Urinary bladder (tissue), 3 donors: ENCODE measurements at regions not wholly inside any gene's neighbourhood (a gene's known extent, or its start where the extent isn't known, plus 50 kb on each side); places are given as distances from the start of the nearest gene placed in this dataset.
"Not testable (repeated sequence)": the region's sequence is repeated elsewhere in the genome, so short reads cannot be mapped to it uniquely, and the experiment has no call there.

Experiments used
- DNase-seq: peaks from one replicate; pipeline ENCODE4 v3.0.0-alpha.2; 2015; ENCODE audit errors: extremely low spot score
- H3K27ac ChIP-seq: one replicate; pipeline ENCODE4 v1.5.1; 2013; ENCODE audit warnings: low read depth, mild to moderate bottlenecking, moderate library complexity
- H3K36me3 ChIP-seq: one replicate; pipeline ENCODE4 v1.6.1; 2013; ENCODE audit warnings: mild to moderate bottlenecking, moderate library complexity; ENCODE audit not compliant: insufficient read depth
- H3K4me1 ChIP-seq: one replicate; pipeline ENCODE4 v1.6.1; 2013; ENCODE audit warnings: mild to moderate bottlenecking, moderate library complexity; ENCODE audit not compliant: insufficient read depth
- H3K4me3 ChIP-seq: one replicate; pipeline ENCODE4 v1.5.1; 2013; ENCODE audit warnings: low read depth, low read length
- WGBS: extraction: QIAGEN DNeasy Blood & Tissue Kit; methylation state at CpG from one replicate; pipeline ENCODE4 v1.1.7; 2013; 5-methylcytosine and 5-hydroxymethylcytosine counted together
- donor health status: healthy with polysubstance abuse.
- donor health status: healthy.

DNA sequence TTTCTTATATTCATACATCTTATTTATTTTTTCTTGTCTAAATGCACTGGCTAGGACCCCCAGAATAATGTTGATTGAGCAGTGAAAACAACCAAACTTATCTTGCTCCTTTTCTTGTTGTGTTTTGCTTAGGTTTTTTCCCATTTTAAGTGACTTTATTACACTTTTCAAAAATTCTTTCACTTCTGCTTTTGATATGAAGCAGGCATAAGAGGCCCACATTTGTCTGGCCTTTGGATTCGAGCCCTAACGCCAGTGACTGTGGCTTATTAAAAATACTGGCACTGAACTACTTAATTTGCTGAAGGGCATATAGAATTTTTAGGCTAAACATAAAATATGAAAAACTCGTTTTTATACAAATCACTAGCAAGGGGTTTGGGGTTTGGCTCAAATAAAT is 197.0 kb downstream of the ASB9 start:
- H3K27ac ChIP-seq = no peak overlapping the region
- H3K4me3 ChIP-seq = no peak overlapping the region
- WGBS = 79% methylated on average over 3 of the region's 3 CpGs
- no peak for DNase-seq
- H3K36me3 ChIP-seq = no peaks in the 10 kb centered on the region
- H3K4me1 ChIP-seq = no peaks in the 10 kb centered on the region

DNA sequence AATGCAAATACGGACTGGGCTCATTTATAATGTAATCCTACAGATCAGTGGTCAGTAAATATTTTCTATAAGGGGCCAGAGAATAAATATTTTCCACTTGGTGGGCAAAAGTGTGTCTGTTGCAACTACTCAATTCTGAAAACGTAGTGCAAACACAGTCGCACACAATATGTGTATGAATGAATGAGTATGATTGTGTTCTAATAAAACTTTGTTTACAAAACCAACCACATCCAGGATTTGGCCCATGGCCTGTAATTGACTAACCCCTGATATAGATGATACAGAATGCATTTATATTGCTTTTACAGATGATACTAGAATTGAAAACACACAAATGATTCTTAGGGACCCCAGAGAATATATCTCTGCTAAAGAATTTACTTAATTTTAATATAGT is 197.6 kb downstream of the ASB9 start:
- H3K4me3 ChIP-seq = no peak overlapping the region

DNA sequence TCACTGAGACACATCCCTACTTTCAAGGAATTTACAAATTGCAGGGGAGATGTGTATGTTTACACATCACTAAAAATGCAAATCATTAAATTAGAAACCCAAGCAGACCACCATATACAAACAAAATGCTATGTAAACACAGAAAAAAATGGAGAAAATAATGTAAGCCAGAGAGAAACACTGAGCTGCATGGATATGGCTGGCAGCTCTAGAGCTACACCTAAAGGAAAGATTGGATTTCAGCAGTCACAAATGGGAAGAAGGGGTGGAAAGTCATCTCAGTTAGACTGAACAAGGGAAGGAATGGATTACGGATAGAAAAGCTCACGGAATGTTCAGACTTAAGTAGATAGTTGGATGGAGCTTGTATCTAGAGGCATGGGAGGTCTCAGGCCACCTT is 186.3 kb downstream of the MOSPD2 start:
- DNase-seq = no peak
- Histone ChIP-seq H3K4me3 (no peak overlapping the region), H3K4me1 (no peaks in the 10 kb centered on the region), H3K27ac (no peak overlapping the region), H3K36me3 (no peaks in the 10 kb centered on the region)
- 46% methylated on average over 2 of the region's 2 CpGs for WGBS

More for the DNA sequence above, 197.6 kb downstream of the ASB9 start:
- no peaks in the 10 kb centered on the region for H3K36me3 ChIP-seq
- no peak for DNase-seq
- H3K27ac ChIP-seq = no peak overlapping the region
- 47% methylated on average over 3 of the region's 3 CpGs for WGBS
- no peaks in the 10 kb centered on the region for H3K4me1 ChIP-seq

DNA sequence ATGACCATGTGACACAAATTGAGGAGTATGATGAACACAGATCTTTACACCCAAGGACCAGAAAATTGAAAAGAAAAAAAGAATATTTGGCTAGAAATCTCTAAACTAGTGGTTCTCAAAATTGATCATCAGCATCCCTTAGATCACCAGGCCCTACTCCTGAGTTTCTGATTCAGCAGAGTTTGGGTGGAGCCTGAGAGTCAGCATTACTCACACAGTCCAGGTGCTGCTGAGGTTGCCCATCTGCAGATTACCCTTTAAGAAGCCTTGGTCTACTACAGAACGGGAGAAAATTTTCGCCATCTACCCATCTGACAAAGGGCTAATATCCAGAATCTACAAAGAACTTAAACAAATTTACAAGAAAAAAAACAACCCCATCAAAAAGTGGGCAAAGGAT is 182.8 kb downstream of the MOSPD2 start:
- no peak for DNase-seq
- WGBS = 90% methylated on average over 2 of the region's 2 CpGs
- Histone ChIP-seq H3K4me3 (no peak overlapping the region), H3K27ac (no peak overlapping the region), H3K4me1 (no peaks in the 10 kb centered on the region), H3K36me3 (no peaks in the 10 kb centered on the region)

DNA sequence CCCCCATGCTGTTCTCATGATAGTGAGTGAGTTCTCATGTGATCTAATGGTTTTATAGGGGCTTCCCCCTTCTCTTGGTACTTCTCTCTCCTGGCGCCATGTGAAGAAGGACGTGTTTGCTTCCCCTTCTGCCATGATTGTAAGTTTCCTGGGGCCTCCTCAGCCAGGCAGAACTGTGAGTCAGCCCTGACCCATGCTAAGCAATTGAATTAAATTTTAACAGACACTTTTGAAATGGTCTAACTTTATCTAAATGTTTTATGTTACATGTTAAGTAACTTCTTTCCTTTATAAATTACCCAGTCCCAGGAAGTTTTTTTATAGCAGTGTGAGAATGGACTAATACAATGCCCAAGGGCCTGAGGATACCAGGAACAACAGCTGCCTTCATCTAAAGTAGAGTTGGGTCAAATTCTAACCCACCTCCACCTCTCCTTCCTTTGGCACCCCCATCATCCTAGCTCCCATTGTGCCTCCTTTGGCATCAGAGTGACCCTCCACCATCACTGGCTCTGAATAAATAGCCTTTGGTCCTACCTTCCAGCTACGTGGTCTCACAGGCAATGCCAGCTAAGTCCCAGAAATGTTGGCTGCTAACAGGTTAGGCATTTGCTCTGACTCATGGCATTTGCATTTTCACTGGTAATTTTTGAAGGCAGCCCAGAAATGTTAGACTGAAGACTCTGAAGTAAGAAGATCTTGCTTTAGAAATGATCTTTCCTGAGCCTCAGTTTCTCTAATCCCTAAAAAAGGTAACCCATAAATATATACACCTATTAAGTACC is 182.1 kb downstream of the MOSPD2 start:
- Histone ChIP-seq H3K27ac (no peak overlapping the region), H3K4me1 (no peaks in the 10 kb centered on the region), H3K4me3 (no peak overlapping the region), H3K36me3 (no peaks in the 10 kb centered on the region)
- DNase-seq = no peak
- whole genome bisulfite sequencing = 85% methylated on average over 3 of the region's 3 CpGs

DNA sequence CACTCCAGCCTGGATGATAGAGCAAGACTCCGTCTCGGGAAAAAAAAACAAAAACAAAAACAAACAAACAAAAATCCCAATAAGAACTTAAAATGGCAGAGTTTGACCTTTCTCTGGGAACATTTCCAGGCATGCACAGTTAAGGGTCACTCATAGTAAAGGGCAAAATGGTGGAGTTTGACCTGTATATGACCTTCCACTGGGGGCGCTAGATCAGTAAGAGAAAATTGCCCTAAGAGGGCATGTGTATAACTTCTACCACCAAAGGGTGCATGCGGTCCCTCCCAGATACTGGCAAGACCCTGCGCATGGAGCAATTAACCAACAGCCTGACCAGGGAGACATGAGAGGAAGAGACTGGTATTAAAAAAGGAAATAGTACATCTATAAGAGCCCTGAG is 177.2 kb downstream of the MOSPD2 start:
- no peak for DNase-seq
- Histone ChIP-seq H3K4me3 (no peak overlapping the region), H3K4me1 (no peaks in the 10 kb centered on the region), H3K27ac (no peak overlapping the region), H3K36me3 (no peaks in the 10 kb centered on the region)
- WGBS = 90% methylated on average over 5 of the region's 5 CpGs

DNA sequence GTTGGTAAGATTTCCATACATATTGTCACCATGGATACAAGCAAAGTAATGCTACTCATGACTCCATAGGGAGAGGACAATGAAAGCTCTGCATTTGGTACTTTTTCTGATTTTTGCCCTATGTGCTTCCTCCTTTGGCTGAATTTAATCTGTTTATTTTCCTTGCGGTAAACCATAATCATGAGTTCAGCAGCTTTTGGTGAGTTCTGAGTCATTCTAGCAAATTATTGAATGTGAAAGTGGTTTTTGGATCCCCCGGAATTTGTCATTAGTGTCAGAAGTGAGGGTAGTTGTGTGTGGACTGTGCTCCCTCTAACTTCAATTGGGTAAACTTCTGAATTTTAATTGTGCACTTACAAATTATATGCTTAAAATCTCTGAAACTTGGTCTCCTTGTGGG is 170.3 kb downstream of the MOSPD2 start:
- 48% methylated on average over 2 of the region's 2 CpGs for WGBS
- Histone ChIP-seq H3K4me1 (no peaks in the 10 kb centered on the region), H3K27ac (no peak overlapping the region), H3K4me3 (no peak overlapping the region), H3K36me3 (no peaks in the 10 kb centered on the region)
- no peak for DNase-seq

DNA sequence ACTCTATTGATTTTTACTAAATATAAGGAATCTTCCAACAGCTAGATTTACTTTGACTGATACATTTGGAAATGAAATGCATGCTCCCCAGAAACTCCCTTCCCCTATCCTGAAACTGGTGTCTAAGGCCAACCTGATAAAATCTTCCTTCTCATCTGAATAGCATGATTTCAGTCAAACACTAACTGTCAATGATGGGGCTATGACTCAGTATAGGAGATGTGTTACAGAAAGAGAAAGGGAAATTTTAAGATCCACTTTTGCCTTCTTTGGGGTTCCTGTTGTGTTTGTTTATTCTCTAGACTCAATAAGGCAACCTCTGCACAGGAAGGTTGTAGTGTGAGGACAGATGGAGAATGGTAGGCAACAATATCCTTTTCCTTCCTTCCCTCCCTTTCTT is 160.7 kb downstream of the MOSPD2 start:
- no peak for DNase-seq
- no peaks in the 10 kb centered on the region for H3K36me3 ChIP-seq
- H3K4me1 ChIP-seq = no peaks in the 10 kb centered on the region
- no peak overlapping the region for H3K4me3 ChIP-seq
- no peak overlapping the region for H3K27ac ChIP-seq

DNA sequence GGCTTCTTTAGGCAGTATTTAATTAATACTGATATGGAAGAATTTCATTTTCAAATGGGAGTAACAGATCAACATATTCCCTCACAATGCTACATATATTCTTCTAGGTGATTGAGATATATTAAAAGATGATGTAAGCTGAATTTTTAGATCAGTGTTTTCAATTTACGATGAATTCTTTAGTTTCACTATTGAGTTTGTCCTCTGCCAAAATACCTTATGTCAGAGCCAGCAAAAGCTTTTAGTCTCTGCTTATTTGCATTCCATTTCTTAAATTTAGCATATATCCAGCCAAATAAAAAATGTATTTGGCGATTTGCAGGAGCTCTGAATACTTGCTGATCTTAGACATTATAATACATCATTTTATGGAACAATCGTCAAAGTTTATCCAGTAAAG is 144.3 kb downstream of the MOSPD2 start:
- DNase-seq = no peak
- no peak overlapping the region for H3K27ac ChIP-seq
- 70% methylated on average over 3 of the region's 3 CpGs for WGBS
- no peaks in the 10 kb centered on the region for H3K4me1 ChIP-seq
- H3K4me3 ChIP-seq = no peak overlapping the region
- H3K36me3 ChIP-seq = no peaks in the 10 kb centered on the region

DNA sequence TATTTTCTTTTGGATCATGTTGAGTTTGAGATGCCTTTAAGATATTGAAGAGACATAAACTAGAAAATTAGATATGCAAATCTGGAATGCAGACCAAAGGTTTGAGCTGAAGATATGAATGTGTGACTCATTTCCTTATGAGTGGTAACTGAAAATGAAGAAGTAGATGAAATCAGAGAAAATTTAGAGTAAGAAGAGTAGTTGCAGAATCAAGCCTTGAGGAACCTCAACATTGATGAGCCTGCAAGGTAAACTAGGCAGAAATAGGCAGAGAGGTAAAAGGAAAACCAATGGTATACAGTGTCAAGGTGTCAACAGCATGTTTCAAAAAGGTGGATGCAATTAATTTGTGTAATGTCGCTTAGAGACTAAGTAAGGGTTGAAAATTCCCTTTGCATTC is 142.8 kb downstream of the MOSPD2 start:
- no peaks in the 10 kb centered on the region for H3K4me1 ChIP-seq
- no peak overlapping the region for H3K27ac ChIP-seq
- no peaks in the 10 kb centered on the region for H3K36me3 ChIP-seq
- H3K4me3 ChIP-seq = no peak overlapping the region
- WGBS = 85% methylated on average over 1 of the region's 1 CpG
- DNase-seq = no peak

DNA sequence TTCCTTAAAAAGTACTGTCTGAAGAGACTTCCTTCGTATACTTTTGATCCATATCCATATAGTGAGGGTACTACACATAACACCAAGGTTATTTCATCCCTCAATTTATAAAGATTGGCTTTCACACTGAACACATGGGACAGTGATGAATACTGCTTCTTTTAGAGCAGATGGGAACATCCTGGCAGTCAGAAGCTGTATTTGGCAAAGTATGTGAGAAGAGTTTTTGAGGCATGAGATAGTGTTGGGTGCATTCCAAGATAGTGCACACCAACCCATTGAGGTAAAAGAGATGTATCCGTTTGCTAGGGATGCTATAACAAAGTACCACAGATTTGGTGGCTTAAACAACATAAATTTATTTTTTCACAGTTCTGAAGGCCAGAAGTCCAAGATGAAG is 141.1 kb downstream of the MOSPD2 start:
- H3K4me3 ChIP-seq = no peak overlapping the region
- H3K4me1 ChIP-seq = no peaks in the 10 kb centered on the region
- no peaks in the 10 kb centered on the region for H3K36me3 ChIP-seq
- DNase-seq = no peak
- no peak overlapping the region for H3K27ac ChIP-seq
- WGBS = 59% methylated on average over 2 of the region's 2 CpGs

DNA sequence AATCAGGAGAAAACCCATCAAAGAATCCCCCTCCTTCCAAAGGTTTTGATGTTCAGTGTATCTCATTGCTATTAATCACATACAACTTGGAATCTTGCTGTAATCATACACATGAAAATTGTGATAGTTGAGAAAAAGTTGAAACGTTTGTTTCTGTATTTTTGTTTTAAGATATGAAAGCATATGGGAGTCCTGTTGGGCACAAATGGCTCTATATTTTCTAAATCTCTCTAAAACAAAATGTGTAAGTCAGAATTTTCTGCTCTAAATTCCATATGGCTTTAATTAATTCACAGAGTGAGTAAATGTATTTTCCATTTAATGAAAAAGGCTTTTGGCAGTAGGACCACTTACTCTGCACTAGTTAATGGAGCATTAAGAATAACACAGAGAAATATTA is 140.2 kb downstream of the MOSPD2 start:
- no peaks in the 10 kb centered on the region for H3K4me1 ChIP-seq
- DNase-seq = no peak
- no peak overlapping the region for H3K27ac ChIP-seq
- H3K4me3 ChIP-seq = no peak overlapping the region
- H3K36me3 ChIP-seq = no peaks in the 10 kb centered on the region
- 56% methylated on average over 1 of the region's 1 CpG for WGBS

DNA sequence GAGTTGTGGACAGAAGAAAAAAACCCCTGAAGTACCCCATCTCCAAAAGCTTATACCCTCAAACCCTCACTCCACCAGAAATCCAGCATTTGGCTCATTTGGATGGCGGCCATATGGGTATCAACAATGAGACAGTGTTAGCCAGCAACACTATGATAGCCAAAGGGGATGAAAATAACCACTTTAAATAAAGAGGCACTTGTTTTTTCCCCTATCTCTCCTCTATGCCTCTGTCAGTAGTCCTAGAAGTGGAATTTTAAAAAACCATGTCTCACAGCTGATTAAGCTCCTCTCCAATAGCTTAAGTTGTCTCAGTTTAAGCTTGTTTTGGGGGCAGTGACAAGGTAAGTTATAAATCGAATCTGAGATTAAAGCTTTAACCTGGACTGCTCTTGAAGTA is 124.0 kb downstream of the MOSPD2 start:
- WGBS = 63% methylated on average over 2 of the region's 2 CpGs
- no peaks in the 10 kb centered on the region for H3K4me1 ChIP-seq
- no peaks in the 10 kb centered on the region for H3K36me3 ChIP-seq
- DNase-seq = no peak
- H3K27ac ChIP-seq = no peak overlapping the region
- no peak overlapping the region for H3K4me3 ChIP-seq

DNA sequence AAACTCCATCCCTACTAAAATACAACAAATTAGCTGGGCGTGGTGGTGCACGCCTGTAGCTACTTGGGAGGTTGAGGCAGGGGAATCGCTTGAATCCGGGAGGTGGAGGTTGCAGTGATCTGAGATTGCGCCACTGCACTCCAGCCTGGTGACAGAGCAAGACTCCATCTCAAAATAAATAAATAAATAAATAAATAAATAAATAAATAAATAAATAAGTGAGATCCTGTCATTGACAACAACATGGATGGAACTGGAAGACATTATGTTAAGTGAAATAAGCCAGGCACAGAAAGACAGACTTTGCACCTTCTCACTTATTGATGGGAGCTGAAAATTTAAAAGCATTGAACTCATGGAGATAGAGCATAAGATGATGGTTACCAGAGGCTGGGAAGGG is 111.2 kb downstream of the MOSPD2 start:
- H3K36me3 ChIP-seq, H3K4me3 ChIP-seq, H3K4me1 ChIP-seq, DNase-seq, H3K27ac ChIP-seq: not testable (repeated sequence)
- whole genome bisulfite sequencing = 95% methylated on average over 5 of the region's 5 CpGs
